Cardiac septum (tissue), 1 donor: ENCODE measurements at regions not wholly inside any gene's neighbourhood (a gene's known extent, or its start where the extent isn't known, plus 50 kb on each side); places are given as distances from the start of the nearest gene placed in this dataset.
"Not testable (repeated sequence)": the region's sequence is repeated elsewhere in the genome, so short reads cannot be mapped to it uniquely, and the experiment has no call there.

Experiments
- DNase-seq: peaks from one replicate; pipeline ENCODE4 v3.0.0-alpha.2; 2020; ENCODE audit warnings: low spot score
- intact Hi-C: fragments of 100-400 bp; cut with DNase I; formaldehyde crosslinking; loops from one replicate; pipeline ENCODE4 v1.14.0; 2022
- donor health status: DM: no; HTN: no; CAD: no.

GRCh38 chr9:84054341-84055010 lies 73.9 kb downstream of the RMI1 start:
- DNase-seq: no peak
- intact Hi-C loops: no loop called here

- intact Hi-C loops: no loop called here
- DNase-seq: no peak
Observed at GRCh38 chr9:84057662-84058061, 77.1 kb downstream of the RMI1 start.

- DNase-seq: no peak
- intact Hi-C loops: loop anchor here (5.0 kb wide), 1 partner anchor 83 kb away; no protein-coding TSS in a partner anchor
Observed at GRCh38 chr9:84059936-84060335, 79.3 kb downstream of the RMI1 start.

- intact Hi-C loops: loop anchor here (2.0 to 5.0 kb wide), 2 partner anchors 84 to 109 kb away; no protein-coding TSS in a partner anchor
- no peak for DNase-seq
Observed at GRCh38 chr9:84061613-84062193, 81.1 kb downstream of the RMI1 start.

- intact Hi-C loops: loop anchor here (2.0 to 5.0 kb wide), 2 partner anchors 85 to 108 kb away; no protein-coding TSS in a partner anchor
- no peak for DNase-seq
Observed at GRCh38 chr9:84062538-84062937, 81.9 kb downstream of the RMI1 start.

- intact Hi-C loops: no loop called here
- DNase-seq: no peak
Observed at GRCh38 chr9:84067821-84068220, 87.2 kb downstream of the RMI1 start.

- intact Hi-C loops: no loop called here
- no peak for DNase-seq
Observed at GRCh38 chr9:84068872-84069271, 88.3 kb downstream of the RMI1 start.

GRCh38 chr9:84070590-84070989 lies 90.0 kb downstream of the RMI1 start:
- intact Hi-C loops: no loop called here
- no peak for DNase-seq

GRCh38 chr9:84072621-84073180 lies 92.1 kb downstream of the RMI1 start:
- DNase-seq: no peak
- intact Hi-C loops: no loop called here

GRCh38 chr9:84075004-84075403 lies 94.4 kb downstream of the RMI1 start:
- DNase-seq: no peak
- intact Hi-C loops: no loop called here

- DNase-seq: no peak
- intact Hi-C loops: no loop called here
Observed at GRCh38 chr9:84076384-84076783, 95.8 kb downstream of the RMI1 start.

- DNase-seq, intact Hi-C loops: not testable (repeated sequence)
Observed at GRCh38 chr9:84077816-84078215, 97.2 kb downstream of the RMI1 start.

GRCh38 chr9:84079994-84080393 lies 99.4 kb downstream of the RMI1 start:
- no peak for DNase-seq
- intact Hi-C loops: no loop called here

- no peak for DNase-seq
- intact Hi-C loops: no loop called here
Observed at GRCh38 chr9:84101964-84102632, 121.5 kb downstream of the RMI1 start.

GRCh38 chr9:84103651-84104377 lies 123.2 kb downstream of the RMI1 start:
- DNase-seq: no peak
- intact Hi-C loops: no loop called here

- DNase-seq: no peak
- intact Hi-C loops: no loop called here
Observed at GRCh38 chr9:84107081-84107480, 126.5 kb downstream of the RMI1 start.

GRCh38 chr9:84107995-84108394 lies 127.4 kb downstream of the RMI1 start:
- intact Hi-C loops: no loop called here
- DNase-seq: no peak

- DNase-seq: no peak
- intact Hi-C loops: no loop called here
Observed at GRCh38 chr9:84111726-84112125, 131.1 kb downstream of the RMI1 start.

GRCh38 chr9:84121991-84122523 lies 141.5 kb downstream of the RMI1 start:
- intact Hi-C loops: no loop called here

GRCh38 chr9:84122572-84122971 lies 142.0 kb downstream of the RMI1 start:
- intact Hi-C loops: no loop called here

More at GRCh38 chr9:84121991-84122523, 141.5 kb downstream of the RMI1 start:
- DNase-seq: no peak

More at GRCh38 chr9:84122572-84122971, 142.0 kb downstream of the RMI1 start:
- no peak for DNase-seq
